ENCODE measurements at regions not wholly inside any gene's neighbourhood (a gene's known extent, or its start where the extent isn't known, plus 50 kb on each side); places are given as distances from the start of the nearest gene placed in this dataset.

- H3K27me3 Mint-ChIP-seq: no peaks in the 10 kb centered on the region
Measured at GRCh38 chr21:16908077-16908476, 604.8 kb upstream of the CXADR start.

GRCh38 chr21:16910435-16911165, 602.2 kb upstream of the CXADR start:
- DNase-seq (no peak), ATAC-seq (replicated peaks) (no peak)
- Mint-ChIP-seq H3K4me3 (no peak overlapping the region), H3K4me1 (ENCODE audit: low read depth in 2 of 2) (no peaks in the 10 kb centered on the region), H3K36me3 (ENCODE audit: insufficient read depth) (no peaks in the 10 kb centered on the region), H3K27ac (no peak overlapping the region), H3K27me3 (no peaks in the 10 kb centered on the region), H3K9me3 (peaks cover 4 to 15% of the 10 kb centered on the region in 2 donors)

More at GRCh38 chr21:16908077-16908476, 604.8 kb upstream of the CXADR start:
- no peak overlapping the region for H3K27ac Mint-ChIP-seq
- H3K4me3 Mint-ChIP-seq: no peak overlapping the region
- no peaks in the 10 kb centered on the region for H3K4me1 Mint-ChIP-seq (ENCODE audit: low read depth in 2 of 2)
- no peak for DNase-seq
- peaks cover 7 to 9% of the 10 kb centered on the region in 2 donors for H3K9me3 Mint-ChIP-seq
- no peak for ATAC-seq (replicated peaks)
- no peaks in the 10 kb centered on the region for H3K36me3 Mint-ChIP-seq (ENCODE audit: insufficient read depth)

GRCh38 chr21:16911166-16911607, 601.7 kb upstream of the CXADR start:
- DNase-seq (no peak), ATAC-seq (replicated peaks) (no peak)
- no peaks in the 10 kb centered on the region for H3K36me3 Mint-ChIP-seq (ENCODE audit: insufficient read depth)
- no peak overlapping the region for H3K27ac Mint-ChIP-seq
- peaks cover 0 to 16% of the 10 kb centered on the region in 2 donors for H3K9me3 Mint-ChIP-seq
- no peaks in the 10 kb centered on the region for H3K27me3 Mint-ChIP-seq
- H3K4me3 Mint-ChIP-seq: no peak overlapping the region
- no peaks in the 10 kb centered on the region for H3K4me1 Mint-ChIP-seq (ENCODE audit: low read depth in 2 of 2)

- no peak for DNase-seq
- Mint-ChIP-seq H3K36me3 (ENCODE audit: insufficient read depth) (no peaks in the 10 kb centered on the region), H3K27me3 (no peaks in the 10 kb centered on the region), H3K4me1 (ENCODE audit: low read depth in 2 of 2) (no peaks in the 10 kb centered on the region), H3K4me3 (no peak overlapping the region), H3K27ac (no peak overlapping the region), H3K9me3 (peaks cover 0 to 14% of the 10 kb centered on the region in 2 donors)
- ATAC-seq (replicated peaks): no peak
Measured at GRCh38 chr21:16912075-16912474, 600.8 kb upstream of the CXADR start.

- Mint-ChIP-seq H3K4me3 (no peak overlapping the region), H3K4me1 (ENCODE audit: low read depth in 2 of 2) (no peaks in the 10 kb centered on the region), H3K9me3 (peaks cover 0 to 14% of the 10 kb centered on the region in 2 donors), H3K27ac (no peak overlapping the region), H3K36me3 (ENCODE audit: insufficient read depth) (no peaks in the 10 kb centered on the region), H3K27me3 (no peaks in the 10 kb centered on the region)
- ATAC-seq (replicated peaks): no peak
- DNase-seq: no peak
Measured at GRCh38 chr21:16913010-16913409, 599.8 kb upstream of the CXADR start.

GRCh38 chr21:16928439-16928838, 584.4 kb upstream of the CXADR start:
- Mint-ChIP-seq H3K4me3 (no peak overlapping the region), H3K27me3 (no peaks in the 10 kb centered on the region), H3K36me3 (ENCODE audit: insufficient read depth) (no peaks in the 10 kb centered on the region), H3K9me3 (peaks cover under 1 to 3% of the 10 kb centered on the region in 2 donors), H3K4me1 (ENCODE audit: low read depth in 2 of 2) (no peaks in the 10 kb centered on the region), H3K27ac (no peak overlapping the region)
- DNase-seq (no peak), ATAC-seq (replicated peaks) (no peak)

GRCh38 chr21:16932314-16932713, 580.5 kb upstream of the CXADR start:
- no peaks in the 10 kb centered on the region for H3K27me3 Mint-ChIP-seq
- no peaks in the 10 kb centered on the region for H3K36me3 Mint-ChIP-seq (ENCODE audit: insufficient read depth)
- DNase-seq (no peak), ATAC-seq (replicated peaks) (no peak)
- H3K9me3 Mint-ChIP-seq: peaks cover 1 to 8% of the 10 kb centered on the region in 2 donors
- no peak overlapping the region for H3K4me3 Mint-ChIP-seq
- H3K27ac Mint-ChIP-seq: no peak overlapping the region
- H3K4me1 Mint-ChIP-seq (ENCODE audit: low read depth in 2 of 2): no peaks in the 10 kb centered on the region

GRCh38 chr21:16942703-16943102, 570.1 kb upstream of the CXADR start:
- ATAC-seq (replicated peaks): no peak
- H3K4me1 Mint-ChIP-seq (ENCODE audit: low read depth in 2 of 2): no peaks in the 10 kb centered on the region
- H3K36me3 Mint-ChIP-seq (ENCODE audit: insufficient read depth): no peaks in the 10 kb centered on the region
- H3K9me3 Mint-ChIP-seq: peaks cover 7 to 33% of the 10 kb centered on the region in 2 donors
- no peaks in the 10 kb centered on the region for H3K27me3 Mint-ChIP-seq
- H3K27ac Mint-ChIP-seq: no peak overlapping the region
- no peak for DNase-seq
- H3K4me3 Mint-ChIP-seq: no peak overlapping the region

- Mint-ChIP-seq H3K27ac (no peak overlapping the region), H3K4me1 (ENCODE audit: low read depth in 2 of 2) (no peaks in the 10 kb centered on the region), H3K9me3 (peaks cover 6 to 35% of the 10 kb centered on the region in 2 donors), H3K27me3 (no peaks in the 10 kb centered on the region), H3K36me3 (ENCODE audit: insufficient read depth) (no peaks in the 10 kb centered on the region), H3K4me3 (no peak overlapping the region)
- no peak for ATAC-seq (replicated peaks)
- DNase-seq: no peak
Measured at GRCh38 chr21:16943231-16943630, 569.6 kb upstream of the CXADR start.

- no peaks in the 10 kb centered on the region for H3K4me1 Mint-ChIP-seq (ENCODE audit: low read depth in 2 of 2)
- no peak overlapping the region for H3K27ac Mint-ChIP-seq
- H3K27me3 Mint-ChIP-seq: no peaks in the 10 kb centered on the region
- DNase-seq: no peak
- no peak for ATAC-seq (replicated peaks)
- H3K4me3 Mint-ChIP-seq: no peak overlapping the region
- peaks cover 6 to 33% of the 10 kb centered on the region in 2 donors for H3K9me3 Mint-ChIP-seq
- H3K36me3 Mint-ChIP-seq (ENCODE audit: insufficient read depth): no peaks in the 10 kb centered on the region
Measured at GRCh38 chr21:16945580-16945979, 567.3 kb upstream of the CXADR start.

- ATAC-seq (replicated peaks) (no peak), DNase-seq (no peak)
- no peaks in the 10 kb centered on the region for H3K4me1 Mint-ChIP-seq (ENCODE audit: low read depth in 2 of 2)
- no peaks in the 10 kb centered on the region for H3K27me3 Mint-ChIP-seq
- peaks cover 10 to 33% of the 10 kb centered on the region in 2 donors for H3K9me3 Mint-ChIP-seq
- no peaks in the 10 kb centered on the region for H3K36me3 Mint-ChIP-seq (ENCODE audit: insufficient read depth)
- no peak overlapping the region for H3K4me3 Mint-ChIP-seq
- no peak overlapping the region for H3K27ac Mint-ChIP-seq
Measured at GRCh38 chr21:16956824-16957223, 556.0 kb upstream of the CXADR start.

GRCh38 chr21:16965424-16965823, 547.4 kb upstream of the CXADR start:
- ATAC-seq (replicated peaks) (no peak), DNase-seq (no peak)
- Mint-ChIP-seq H3K4me3 (no peak overlapping the region), H3K27ac (no peak overlapping the region), H3K36me3 (ENCODE audit: insufficient read depth) (no peaks in the 10 kb centered on the region), H3K27me3 (no peaks in the 10 kb centered on the region), H3K4me1 (ENCODE audit: low read depth in 2 of 2) (no peaks in the 10 kb centered on the region), H3K9me3 (peaks cover 9 to 25% of the 10 kb centered on the region in 2 donors)

GRCh38 chr21:16968436-16968835, 544.4 kb upstream of the CXADR start:
- Mint-ChIP-seq H3K9me3 (peaks cover 4 to 13% of the 10 kb centered on the region in 2 donors), H3K27me3 (no peaks in the 10 kb centered on the region), H3K36me3 (ENCODE audit: insufficient read depth) (no peaks in the 10 kb centered on the region), H3K4me1 (ENCODE audit: low read depth in 2 of 2) (no peaks in the 10 kb centered on the region), H3K27ac (no peak overlapping the region), H3K4me3 (no peak overlapping the region)
- ATAC-seq (replicated peaks) (no peak), DNase-seq (no peak)

GRCh38 chr21:16969636-16970035, 543.2 kb upstream of the CXADR start:
- ATAC-seq (replicated peaks) (no peak), DNase-seq (no peak)
- no peak overlapping the region for H3K4me3 Mint-ChIP-seq
- no peak overlapping the region for H3K27ac Mint-ChIP-seq
- no peaks in the 10 kb centered on the region for H3K4me1 Mint-ChIP-seq (ENCODE audit: low read depth in 2 of 2)
- H3K9me3 Mint-ChIP-seq: peaks cover 4 to 9% of the 10 kb centered on the region in 2 donors
- H3K36me3 Mint-ChIP-seq (ENCODE audit: insufficient read depth): no peaks in the 10 kb centered on the region
- H3K27me3 Mint-ChIP-seq: no peaks in the 10 kb centered on the region

All from effector memory CD8-positive, alpha-beta T cell (primary cell).